DOHH2 (cell line): ENCODE measurements at regions not wholly inside any gene's neighbourhood (a gene's known extent, or its start where the extent isn't known, plus 50 kb on each side); places are given as distances from the start of the nearest gene placed in this dataset.

ENCODE experiments used
- CTCF ChIP-seq: fragments of 200-600 bp; sonication (generic); IDR thresholded peaks from one replicate; pipeline ENCODE4 v1.5.1; 2014; ENCODE audit warnings: antibody characterized with exemption, mild to moderate bottlenecking, low read depth, low read length; ENCODE audit not compliant: poor library complexity, severe bottlenecking
- EZH2phosphoT487 ChIP-seq: fragments of 200-600 bp; sonication (generic); IDR thresholded peaks from 2 replicates; pipeline ENCODE4 v1.6.1; 2017; ENCODE audit warnings: borderline replicate concordance, mild to moderate bottlenecking, antibody characterized with exemption, low read length, moderate library complexity, mixed read lengths

- TF ChIP-seq CTCF = no peak
- no peak for TF ChIP-seq EZH2phosphoT487
Observed at GRCh38 chr5:56422076-56422762, 189.1 kb upstream of the ANKRD55 start.
